WTC11 (cell line): ENCODE measurements at regions not wholly inside any gene's neighbourhood (a gene's known extent, or its start where the extent isn't known, plus 50 kb on each side); places are given as distances from the start of the nearest gene placed in this dataset.

ENCODE experiments used
- ESRRA ChIP-seq: sonication (generic); formaldehyde crosslinking; IDR thresholded peaks from 2 replicates; pipeline ENCODE4 v1.8.1; 2022; ENCODE audit warnings: mild to moderate bottlenecking, missing genetic modification reagents, borderline replicate concordance
- SMAD4 ChIP-seq: sonication (generic); formaldehyde crosslinking; IDR thresholded peaks from 2 replicates; pipeline ENCODE4 v1.8.0; 2022; ENCODE audit warnings: mild to moderate bottlenecking, missing genetic modification reagents
- SP1 ChIP-seq: sonication (generic); formaldehyde crosslinking; conservative IDR thresholded peaks from 2 replicates; pipeline ENCODE4 v1.8.1; 2022; ENCODE audit warnings: missing genetic modification reagents
- TF ChIP-seq, protein P1 (sequence below): fragments of 200-600 bp; IDR thresholded peaks from 2 replicates; pipeline ENCODE4 v1.8.0; 2022; ENCODE audit warnings: antibody characterized with exemption
- TF ChIP-seq, protein P2 (sequence below): sonication (generic); formaldehyde crosslinking; conservative IDR thresholded peaks from 2 replicates; pipeline ENCODE4 v1.8.1; 2022; ENCODE audit warnings: mild to moderate bottlenecking, missing genetic modification reagents
- TF ChIP-seq, protein P3 (sequence below): sonication (generic); formaldehyde crosslinking; IDR thresholded peaks from 2 replicates; pipeline ENCODE4 v1.8.1; 2023; ENCODE audit warnings: mild to moderate bottlenecking, missing genetic modification reagents, moderate library complexity

DNA sequence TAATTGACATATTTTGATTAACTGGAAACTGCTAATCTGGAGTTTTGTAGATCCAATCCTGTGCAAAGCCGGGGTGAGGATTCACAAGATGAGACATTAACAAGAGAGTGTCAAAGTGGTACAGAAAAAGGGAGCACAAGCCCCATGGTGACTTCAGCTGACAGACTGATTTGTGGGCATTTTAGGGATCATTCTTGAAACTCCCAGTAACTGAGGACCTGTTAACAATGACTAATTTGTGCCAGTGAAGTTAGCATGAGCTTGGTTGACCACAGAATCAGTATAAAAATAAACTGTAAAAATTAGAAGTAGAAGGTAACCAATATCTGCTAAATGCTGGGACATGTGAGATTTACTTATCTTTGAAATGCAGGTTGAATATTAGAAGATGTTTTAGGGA is 1578.3 kb downstream of the EFNA5 start:
- TF ChIP-seq, protein P1, sequence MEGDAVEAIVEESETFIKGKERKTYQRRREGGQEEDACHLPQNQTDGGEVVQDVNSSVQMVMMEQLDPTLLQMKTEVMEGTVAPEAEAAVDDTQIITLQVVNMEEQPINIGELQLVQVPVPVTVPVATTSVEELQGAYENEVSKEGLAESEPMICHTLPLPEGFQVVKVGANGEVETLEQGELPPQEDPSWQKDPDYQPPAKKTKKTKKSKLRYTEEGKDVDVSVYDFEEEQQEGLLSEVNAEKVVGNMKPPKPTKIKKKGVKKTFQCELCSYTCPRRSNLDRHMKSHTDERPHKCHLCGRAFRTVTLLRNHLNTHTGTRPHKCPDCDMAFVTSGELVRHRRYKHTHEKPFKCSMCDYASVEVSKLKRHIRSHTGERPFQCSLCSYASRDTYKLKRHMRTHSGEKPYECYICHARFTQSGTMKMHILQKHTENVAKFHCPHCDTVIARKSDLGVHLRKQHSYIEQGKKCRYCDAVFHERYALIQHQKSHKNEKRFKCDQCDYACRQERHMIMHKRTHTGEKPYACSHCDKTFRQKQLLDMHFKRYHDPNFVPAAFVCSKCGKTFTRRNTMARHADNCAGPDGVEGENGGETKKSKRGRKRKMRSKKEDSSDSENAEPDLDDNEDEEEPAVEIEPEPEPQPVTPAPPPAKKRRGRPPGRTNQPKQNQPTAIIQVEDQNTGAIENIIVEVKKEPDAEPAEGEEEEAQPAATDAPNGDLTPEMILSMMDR: no peak
- TF ChIP-seq, protein P2, sequence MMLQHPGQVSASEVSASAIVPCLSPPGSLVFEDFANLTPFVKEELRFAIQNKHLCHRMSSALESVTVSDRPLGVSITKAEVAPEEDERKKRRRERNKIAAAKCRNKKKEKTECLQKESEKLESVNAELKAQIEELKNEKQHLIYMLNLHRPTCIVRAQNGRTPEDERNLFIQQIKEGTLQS (CRISPR knock-in tag): no peak
- no peak for TF ChIP-seq ESRRA (CRISPR knock-in tag)
- TF ChIP-seq, protein P3, sequence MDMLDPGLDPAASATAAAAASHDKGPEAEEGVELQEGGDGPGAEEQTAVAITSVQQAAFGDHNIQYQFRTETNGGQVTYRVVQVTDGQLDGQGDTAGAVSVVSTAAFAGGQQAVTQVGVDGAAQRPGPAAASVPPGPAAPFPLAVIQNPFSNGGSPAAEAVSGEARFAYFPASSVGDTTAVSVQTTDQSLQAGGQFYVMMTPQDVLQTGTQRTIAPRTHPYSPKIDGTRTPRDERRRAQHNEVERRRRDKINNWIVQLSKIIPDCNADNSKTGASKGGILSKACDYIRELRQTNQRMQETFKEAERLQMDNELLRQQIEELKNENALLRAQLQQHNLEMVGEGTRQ (CRISPR knock-in tag): no peak
- no peak for TF ChIP-seq SP1 (CRISPR knock-in tag)
- TF ChIP-seq SMAD4 (CRISPR knock-in tag): no peak
